Ascending aorta (tissue), 2 donors: ENCODE measurements at regions not wholly inside any gene's neighbourhood (a gene's known extent, or its start where the extent isn't known, plus 50 kb on each side); places are given as distances from the start of the nearest gene placed in this dataset.

ENCODE experiments used
- DNase-seq, 2 donors: peaks; one replicate each; pipeline ENCODE4 v3.0.0-alpha.2; 2019; ENCODE audit warnings: low spot score in 2 of 2
- H3K27ac ChIP-seq, 2 donors: fragments of 200-600 bp; sonication (generic); one replicate each; pipeline ENCODE4 v1.5.1; 2016 to 2017; ENCODE audit warnings: mild to moderate bottlenecking in 1 of 2
- H3K27me3 ChIP-seq: fragments of 200-600 bp; sonication (generic); one replicate; pipeline ENCODE4 v1.5.1; 2017
- H3K36me3 ChIP-seq, 2 donors: fragments of 200-600 bp; sonication (generic); one replicate each; pipeline ENCODE4 v1.5.1; 2016
- H3K4me1 ChIP-seq, 2 donors: fragments of 200-600 bp; sonication (generic); one replicate each; pipeline ENCODE4 v1.5.1; 2016 to 2017; ENCODE audit warnings: mild to moderate bottlenecking in 1 of 2
- H3K4me3 ChIP-seq, 2 donors: fragments of 200-600 bp; sonication (generic); one replicate each; pipeline ENCODE4 v1.5.1; 2016 to 2017; ENCODE audit warnings: mild to moderate bottlenecking in 1 of 2
- H3K9me3 ChIP-seq, 2 donors: fragments of 200-600 bp; sonication (generic); one replicate each; pipeline ENCODE4 v1.5.1; 2016
- intact Hi-C: fragments of 100-400 bp; cut with DNase I; formaldehyde crosslinking; loops from one replicate; pipeline ENCODE4 v1.15.1; 2023
- TF ChIP-seq, protein P1 (sequence below), 3 experiments: fragments of 200-600 bp in 2 of 3; fragments of 450-650 bp in 1 of 3; sonication (generic) in 2 of 3; IDR thresholded peaks; one replicate each; pipeline ENCODE4 v1.5.1; 2016 to 2019; ENCODE audit warnings: antibody characterized with exemption in 3 of 3, mild to moderate bottlenecking in 1 of 3, moderate library complexity in 1 of 3

DNA sequence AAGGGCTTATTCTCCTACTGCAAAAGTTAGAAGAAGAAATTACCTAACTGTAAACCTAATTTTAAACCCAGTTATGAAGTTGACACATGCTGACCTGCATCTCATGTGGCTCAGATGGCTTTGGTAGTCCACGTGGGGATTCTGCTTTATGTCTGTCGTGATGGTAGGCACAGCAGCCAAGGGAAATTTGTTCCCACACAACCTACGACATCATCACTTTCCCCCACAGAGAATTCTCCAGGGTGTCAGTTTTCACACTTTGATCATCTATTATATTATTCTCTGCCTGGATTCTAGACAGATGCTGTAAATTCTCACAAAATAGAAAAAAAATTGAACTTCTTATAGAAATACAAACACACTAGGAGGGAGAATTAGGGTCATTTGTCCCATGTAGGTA lies 70.6 kb downstream of the PTHLH start:
- no peaks in the 10 kb centered on the region for H3K36me3 ChIP-seq
- H3K4me1 ChIP-seq = no peaks in the 10 kb centered on the region
- H3K27ac ChIP-seq = no peak overlapping the region
- H3K27me3 ChIP-seq = no peaks in the 10 kb centered on the region
- no peak for DNase-seq
- no peaks in the 10 kb centered on the region for H3K9me3 ChIP-seq
- intact Hi-C loops = no loop called here
- H3K4me3 ChIP-seq = no peak overlapping the region
- TF ChIP-seq, protein P1, sequence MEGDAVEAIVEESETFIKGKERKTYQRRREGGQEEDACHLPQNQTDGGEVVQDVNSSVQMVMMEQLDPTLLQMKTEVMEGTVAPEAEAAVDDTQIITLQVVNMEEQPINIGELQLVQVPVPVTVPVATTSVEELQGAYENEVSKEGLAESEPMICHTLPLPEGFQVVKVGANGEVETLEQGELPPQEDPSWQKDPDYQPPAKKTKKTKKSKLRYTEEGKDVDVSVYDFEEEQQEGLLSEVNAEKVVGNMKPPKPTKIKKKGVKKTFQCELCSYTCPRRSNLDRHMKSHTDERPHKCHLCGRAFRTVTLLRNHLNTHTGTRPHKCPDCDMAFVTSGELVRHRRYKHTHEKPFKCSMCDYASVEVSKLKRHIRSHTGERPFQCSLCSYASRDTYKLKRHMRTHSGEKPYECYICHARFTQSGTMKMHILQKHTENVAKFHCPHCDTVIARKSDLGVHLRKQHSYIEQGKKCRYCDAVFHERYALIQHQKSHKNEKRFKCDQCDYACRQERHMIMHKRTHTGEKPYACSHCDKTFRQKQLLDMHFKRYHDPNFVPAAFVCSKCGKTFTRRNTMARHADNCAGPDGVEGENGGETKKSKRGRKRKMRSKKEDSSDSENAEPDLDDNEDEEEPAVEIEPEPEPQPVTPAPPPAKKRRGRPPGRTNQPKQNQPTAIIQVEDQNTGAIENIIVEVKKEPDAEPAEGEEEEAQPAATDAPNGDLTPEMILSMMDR (IDR thresholded peaks at IDR 0.05) = no peak

DNA sequence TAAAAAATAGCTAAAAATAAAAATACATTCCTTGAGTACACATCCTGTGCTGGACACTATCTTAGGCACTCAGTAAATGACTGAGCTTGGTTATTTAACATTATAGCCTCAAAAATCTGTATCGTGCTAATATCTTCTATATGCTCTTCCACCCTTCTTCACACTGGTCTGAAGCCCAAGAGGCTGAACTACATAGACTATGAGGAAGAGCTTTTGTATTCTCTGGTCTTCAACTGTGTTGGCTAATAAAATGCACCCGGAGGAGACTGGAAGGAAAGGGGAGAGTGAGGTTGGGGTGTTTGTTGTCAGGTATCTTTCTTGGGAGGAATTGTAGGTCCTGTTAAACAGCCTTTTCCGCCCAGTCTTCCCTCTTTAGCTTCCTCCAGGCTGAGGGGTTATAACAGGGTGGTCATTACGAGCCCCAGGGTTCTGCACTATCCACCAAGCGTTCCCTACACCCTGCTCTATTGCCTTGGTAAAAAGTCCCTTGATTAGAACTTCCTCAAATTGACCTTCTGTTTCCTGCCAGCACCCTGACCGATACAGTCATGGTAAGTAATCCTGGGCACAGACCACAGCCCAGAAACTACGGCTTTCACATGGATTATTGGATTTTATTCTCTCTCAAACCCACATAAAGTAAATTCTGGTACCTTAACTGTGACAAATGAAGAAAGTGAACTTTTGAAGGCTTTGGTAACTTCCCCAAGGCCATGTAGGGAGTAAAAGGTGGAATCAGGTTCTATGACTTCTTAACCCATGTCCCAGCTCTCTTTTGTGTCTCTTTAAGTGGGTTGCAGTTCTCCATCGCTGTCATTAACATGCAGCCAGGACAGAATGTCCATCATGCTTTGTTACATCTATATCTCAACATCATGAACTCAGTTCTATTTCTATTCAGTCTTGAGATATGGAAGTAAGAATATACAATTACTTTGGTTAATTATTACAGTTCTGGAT lies 71.3 kb downstream of the PTHLH start:
- Histone ChIP-seq H3K9me3 (no peaks in the 10 kb centered on the region), H3K27ac (no peak overlapping the region), H3K36me3 (no peaks in the 10 kb centered on the region), H3K4me3 (no peak overlapping the region), H3K27me3 (no peaks in the 10 kb centered on the region), H3K4me1 (no peaks in the 10 kb centered on the region)
- DNase-seq = no peak
- TF ChIP-seq, protein P1 (IDR thresholded peaks at IDR 0.05) = no peak
- intact Hi-C loops = no loop called here

DNA sequence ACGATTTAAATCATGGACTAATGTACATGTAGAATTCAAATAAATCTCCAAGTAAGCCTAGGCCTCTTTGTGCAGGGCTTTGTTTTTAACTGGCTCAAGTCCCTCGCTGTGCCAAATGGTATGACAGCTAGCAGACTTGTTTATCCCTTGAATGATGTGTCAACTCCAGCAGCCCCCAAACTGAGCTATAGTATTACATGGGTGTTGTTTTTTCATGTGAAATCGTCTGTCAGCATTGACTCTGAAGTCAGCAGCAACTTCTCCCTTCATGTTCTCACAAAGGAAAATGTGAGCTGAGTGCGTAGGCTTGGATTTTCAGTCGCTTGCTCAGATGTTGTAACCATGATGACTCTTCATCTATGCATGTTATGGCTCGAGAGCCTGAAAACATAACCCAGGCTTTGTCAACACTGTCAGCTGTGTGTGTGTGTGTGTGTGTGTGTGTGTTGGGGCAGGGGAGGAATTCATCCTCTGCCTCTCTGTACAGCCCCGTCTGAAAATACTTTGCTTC lies 73.3 kb downstream of the PTHLH start:
- Histone ChIP-seq H3K4me3 (no peak overlapping the region), H3K27ac (peak overlapping the region in 1 of 2 donors; percentile 27), H3K36me3 (no peaks in the 10 kb centered on the region), H3K27me3 (no peaks in the 10 kb centered on the region), H3K4me1 (no peaks in the 10 kb centered on the region), H3K9me3 (no peaks in the 10 kb centered on the region)
- TF ChIP-seq, protein P1 (IDR thresholded peaks at IDR 0.05) = no peak
- intact Hi-C loops = no loop called here
- no peak for DNase-seq

DNA sequence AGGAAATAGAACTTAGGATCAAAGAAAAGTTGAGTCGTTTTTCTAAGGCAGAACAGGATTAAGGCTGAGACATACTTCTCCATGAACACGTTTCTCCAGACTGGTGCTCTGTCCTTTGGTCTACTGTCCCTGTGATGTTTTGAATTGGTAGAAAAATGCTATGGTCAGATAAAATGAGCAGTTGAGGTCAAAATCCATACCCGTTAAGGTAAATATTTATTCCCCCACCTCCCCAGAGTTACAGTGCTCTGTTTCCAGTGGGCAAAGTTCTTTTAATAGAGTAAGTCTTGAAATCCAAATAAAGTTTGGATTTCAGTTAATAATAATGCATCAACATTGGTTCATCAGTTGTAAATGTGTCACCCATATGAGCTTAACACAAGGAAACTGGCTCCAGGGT lies 74.5 kb downstream of the PTHLH start:
- no peak overlapping the region for H3K27ac ChIP-seq
- H3K27me3 ChIP-seq = no peaks in the 10 kb centered on the region
- TF ChIP-seq, protein P1 (IDR thresholded peaks at IDR 0.05) = no peak
- H3K36me3 ChIP-seq = no peaks in the 10 kb centered on the region
- DNase-seq = no peak
- no peaks in the 10 kb centered on the region for H3K9me3 ChIP-seq
- intact Hi-C loops = no loop called here
- no peak overlapping the region for H3K4me3 ChIP-seq
- no peaks in the 10 kb centered on the region for H3K4me1 ChIP-seq

DNA sequence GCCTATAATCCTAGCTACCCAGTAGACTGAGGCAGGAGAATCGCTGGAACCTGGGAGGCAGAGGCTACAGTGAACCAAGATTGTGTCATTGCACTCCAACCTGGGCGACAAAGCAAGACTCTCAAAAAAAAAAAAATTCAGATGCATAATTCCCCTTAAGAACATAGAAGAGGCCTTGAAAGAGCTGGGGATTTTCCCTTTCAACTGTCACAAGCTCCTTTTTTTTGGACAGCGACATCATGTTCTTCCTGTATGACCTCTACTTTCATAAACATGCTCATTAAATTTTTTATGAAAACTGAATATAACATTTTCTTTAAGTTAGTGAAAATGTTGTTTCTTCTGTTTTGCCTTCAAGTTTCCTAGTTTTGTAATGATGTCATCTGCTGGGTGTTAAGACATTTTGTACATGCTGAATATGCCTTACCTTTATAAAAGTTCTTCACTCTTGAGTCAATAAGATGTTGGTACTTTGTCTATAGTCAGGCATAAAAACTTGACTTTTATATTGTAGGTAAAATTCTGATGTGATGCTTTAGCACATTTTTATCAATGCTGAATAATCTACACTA lies 76.0 kb downstream of the PTHLH start:
- Histone ChIP-seq H3K27me3 (no peaks in the 10 kb centered on the region), H3K4me1 (no peaks in the 10 kb centered on the region), H3K36me3 (no peaks in the 10 kb centered on the region), H3K27ac (no peak overlapping the region), H3K9me3 (no peaks in the 10 kb centered on the region), H3K4me3 (no peak overlapping the region)
- intact Hi-C loops = no loop called here
- DNase-seq = no peak
- TF ChIP-seq, protein P1 (IDR thresholded peaks at IDR 0.05) = no peak
